ENCODE measurements at regions not wholly inside any gene's neighbourhood (a gene's known extent, or its start where the extent isn't known, plus 50 kb on each side); places are given as distances from the start of the nearest gene placed in this dataset.

DNA sequence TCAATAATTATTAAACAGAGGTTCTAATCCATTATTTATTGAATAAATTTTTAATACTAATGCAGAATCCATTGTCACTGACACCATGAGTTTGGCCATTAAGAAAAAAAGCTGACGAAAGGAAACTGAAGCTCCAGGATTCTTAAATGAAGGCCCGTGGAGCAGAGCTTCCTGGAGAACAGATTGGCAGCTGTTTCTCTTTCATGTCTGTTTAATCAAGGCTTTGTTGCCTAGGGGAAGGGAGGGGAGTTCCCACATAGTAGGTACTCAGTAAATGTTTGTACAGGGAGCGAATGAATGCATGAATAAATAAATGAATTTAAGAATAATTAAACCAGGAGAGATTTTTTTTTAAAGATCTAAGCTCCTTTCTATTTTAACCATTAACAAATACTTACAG lies 315.1 kb upstream of the KLHL29 start:
- Histone ChIP-seq H3K4me1 (ENCODE audit: control insufficient read depth in 1 of 2, insufficient read depth in 2 of 2, low read length in 2 of 2) (no peaks in the 10 kb centered on the region), H3K27ac (ENCODE audit: low read depth in 1 of 2, low read length in 2 of 2) (no peak overlapping the region), H3K4me3 (ENCODE audit: low read length in 2 of 2) (no peak overlapping the region), H3K36me3 (ENCODE audit: control insufficient read depth in 1 of 2, insufficient read depth in 2 of 2, low read length in 1 of 2) (no peaks in the 10 kb centered on the region), H3K9me3 (ENCODE audit: control insufficient read depth, low read length) (no peaks in the 10 kb centered on the region), H3K27me3 (ENCODE audit: control insufficient read depth in 1 of 2, insufficient read depth in 2 of 2, low read length in 1 of 2) (no peaks in the 10 kb centered on the region)
- ATAC-seq (ENCODE audit: low FRiP score), result no peak
- intact Hi-C loops (cut with DNase I), result no loop called here
- 40 to 44% methylated on average over 3 of the region's 3 CpGs for WGBS, 2 donors
- no peak for DNase-seq

DNA sequence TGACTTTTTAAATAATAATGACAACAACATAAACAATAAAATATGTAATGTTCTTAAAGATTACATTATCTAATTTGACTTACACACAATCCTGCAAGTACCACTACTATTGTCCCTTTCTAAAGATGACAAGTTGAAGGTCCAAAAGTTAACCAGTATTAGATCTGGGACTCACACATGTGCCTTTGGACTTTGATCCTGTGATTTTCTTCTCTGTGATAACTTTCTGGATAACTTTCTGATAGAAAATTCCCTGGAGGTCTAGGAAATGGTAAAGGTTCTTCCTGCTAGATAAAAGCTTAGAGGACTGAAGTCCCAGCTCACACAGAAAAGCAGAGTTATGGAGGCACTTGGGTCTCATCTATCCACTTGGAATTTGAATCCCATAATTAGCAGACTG lies 311.9 kb upstream of the KLHL29 start:
- Histone ChIP-seq H3K27ac (ENCODE audit: low read depth in 1 of 2, low read length in 2 of 2) (no peak overlapping the region), H3K36me3 (ENCODE audit: control insufficient read depth in 1 of 2, insufficient read depth in 2 of 2, low read length in 1 of 2) (no peaks in the 10 kb centered on the region), H3K27me3 (ENCODE audit: control insufficient read depth in 1 of 2, insufficient read depth in 2 of 2, low read length in 1 of 2) (no peaks in the 10 kb centered on the region), H3K9me3 (ENCODE audit: control insufficient read depth, low read length) (no peaks in the 10 kb centered on the region), H3K4me1 (ENCODE audit: control insufficient read depth in 1 of 2, insufficient read depth in 2 of 2, low read length in 2 of 2) (no peaks in the 10 kb centered on the region), H3K4me3 (ENCODE audit: low read length in 2 of 2) (no peak overlapping the region)
- ATAC-seq (ENCODE audit: low FRiP score), result no peak
- DNase-seq, result no peak
- intact Hi-C loops (cut with DNase I), result no loop called here

DNA sequence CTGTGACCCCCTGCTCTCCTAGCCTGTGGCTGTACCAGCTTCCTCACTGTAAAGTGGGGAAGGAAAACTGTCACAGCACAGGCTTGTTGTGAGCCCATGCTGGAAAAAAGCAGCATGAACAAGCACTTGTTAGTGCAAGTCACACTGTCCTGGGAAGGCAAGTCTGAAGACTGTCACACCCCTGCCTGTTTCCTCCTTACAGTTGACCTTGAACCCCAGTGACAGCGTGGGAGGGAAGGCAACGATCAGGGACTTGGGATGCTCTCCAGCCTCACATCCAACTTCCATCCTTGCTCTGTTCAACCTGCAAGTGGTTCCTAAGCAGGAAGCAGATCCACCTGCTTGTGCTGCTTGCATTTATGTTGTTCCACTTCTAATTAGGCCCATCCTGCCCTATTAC lies 311.3 kb upstream of the KLHL29 start:
- Histone ChIP-seq H3K27ac (ENCODE audit: low read depth in 1 of 2, low read length in 2 of 2) (no peak overlapping the region), H3K27me3 (ENCODE audit: control insufficient read depth in 1 of 2, insufficient read depth in 2 of 2, low read length in 1 of 2) (no peaks in the 10 kb centered on the region), H3K4me3 (ENCODE audit: low read length in 2 of 2) (no peak overlapping the region), H3K4me1 (ENCODE audit: control insufficient read depth in 1 of 2, insufficient read depth in 2 of 2, low read length in 2 of 2) (no peaks in the 10 kb centered on the region), H3K9me3 (ENCODE audit: control insufficient read depth, low read length) (no peaks in the 10 kb centered on the region), H3K36me3 (ENCODE audit: control insufficient read depth in 1 of 2, insufficient read depth in 2 of 2, low read length in 1 of 2) (no peaks in the 10 kb centered on the region)
- intact Hi-C loops (cut with DNase I), result no loop called here
- DNase-seq (no peak), ATAC-seq (ENCODE audit: low FRiP score) (no peak)
- 54 to 56% methylated on average over 2 of the region's 2 CpGs for WGBS, 2 donors

DNA sequence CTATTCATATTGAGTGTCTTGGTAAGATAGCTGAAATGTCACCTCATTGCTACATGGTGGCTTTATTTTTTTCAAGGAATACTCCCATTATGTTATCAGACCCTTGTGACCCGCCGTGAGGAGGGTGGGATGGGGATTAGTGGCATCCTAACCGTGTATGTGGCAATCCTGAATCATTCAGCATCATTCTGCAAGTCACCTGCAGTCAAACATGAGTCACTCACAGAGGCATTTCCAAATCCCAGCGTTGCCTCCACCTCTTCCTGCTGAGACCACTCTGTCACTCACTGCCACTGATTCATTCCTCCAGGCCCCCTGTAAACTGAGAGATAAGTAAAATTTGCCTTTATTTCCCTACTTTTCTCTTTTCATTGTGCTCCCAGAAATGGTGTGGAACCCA lies 307.4 kb upstream of the KLHL29 start:
- Histone ChIP-seq H3K27ac (ENCODE audit: low read depth in 1 of 2, low read length in 2 of 2) (no peak overlapping the region), H3K4me3 (ENCODE audit: low read length in 2 of 2) (no peak overlapping the region), H3K27me3 (ENCODE audit: control insufficient read depth in 1 of 2, insufficient read depth in 2 of 2, low read length in 1 of 2) (no peaks in the 10 kb centered on the region), H3K4me1 (ENCODE audit: control insufficient read depth in 1 of 2, insufficient read depth in 2 of 2, low read length in 2 of 2) (no peaks in the 10 kb centered on the region), H3K36me3 (ENCODE audit: control insufficient read depth in 1 of 2, insufficient read depth in 2 of 2, low read length in 1 of 2) (no peaks in the 10 kb centered on the region), H3K9me3 (ENCODE audit: control insufficient read depth, low read length) (no peaks in the 10 kb centered on the region)
- no peak for ATAC-seq (ENCODE audit: low FRiP score)
- intact Hi-C loops (cut with DNase I), result no loop called here
- 59 to 62% methylated on average over 4 of the region's 4 CpGs for WGBS, 2 donors
- DNase-seq, result no peak

DNA sequence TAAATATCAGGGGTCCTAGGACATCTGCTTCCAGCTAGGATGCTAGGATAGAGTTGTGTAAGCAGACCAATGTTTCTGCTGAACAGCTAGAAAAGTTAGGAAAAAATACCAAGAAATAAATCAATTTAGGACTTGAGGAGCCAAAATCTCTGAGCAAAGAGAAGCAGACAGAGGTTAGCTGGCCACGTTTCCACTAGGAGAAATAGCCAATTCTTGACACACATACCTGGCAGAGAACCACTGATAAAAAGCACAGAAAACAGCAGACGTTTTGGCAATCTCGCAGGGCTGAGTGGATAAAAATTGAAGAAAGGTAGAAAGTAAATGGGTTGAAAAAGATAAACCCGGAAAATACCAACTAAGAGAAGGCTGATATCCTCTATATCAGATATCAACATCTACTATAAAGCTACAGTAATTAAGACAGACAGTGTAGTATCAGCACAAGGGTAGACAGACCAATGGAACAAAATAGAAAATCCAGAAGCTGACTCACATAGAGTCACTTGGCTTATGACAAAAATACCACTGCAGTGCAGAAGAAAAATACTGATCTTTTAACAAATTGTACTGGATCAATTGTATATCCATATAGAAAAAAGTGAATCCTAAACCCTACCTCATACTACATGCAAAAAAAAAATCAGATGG lies 306.1 kb upstream of the KLHL29 start:
- no peak for DNase-seq
- intact Hi-C loops (cut with DNase I), result no loop called here
- H3K4me3 ChIP-seq (ENCODE audit: low read length in 2 of 2), result no peak overlapping the region
- H3K4me1 ChIP-seq (ENCODE audit: control insufficient read depth in 1 of 2, insufficient read depth in 2 of 2, low read length in 2 of 2), result no peaks in the 10 kb centered on the region
- no peak for ATAC-seq (ENCODE audit: low FRiP score)
- H3K9me3 ChIP-seq (ENCODE audit: control insufficient read depth, low read length), result no peaks in the 10 kb centered on the region
- H3K27ac ChIP-seq (ENCODE audit: low read depth in 1 of 2, low read length in 2 of 2), result no peak overlapping the region
- WGBS, 2 donors, result 42 to 45% methylated on average over 4 of the region's 4 CpGs
- no peaks in the 10 kb centered on the region for H3K27me3 ChIP-seq (ENCODE audit: control insufficient read depth in 1 of 2, insufficient read depth in 2 of 2, low read length in 1 of 2)
- no peaks in the 10 kb centered on the region for H3K36me3 ChIP-seq (ENCODE audit: control insufficient read depth in 1 of 2, insufficient read depth in 2 of 2, low read length in 1 of 2)

DNA sequence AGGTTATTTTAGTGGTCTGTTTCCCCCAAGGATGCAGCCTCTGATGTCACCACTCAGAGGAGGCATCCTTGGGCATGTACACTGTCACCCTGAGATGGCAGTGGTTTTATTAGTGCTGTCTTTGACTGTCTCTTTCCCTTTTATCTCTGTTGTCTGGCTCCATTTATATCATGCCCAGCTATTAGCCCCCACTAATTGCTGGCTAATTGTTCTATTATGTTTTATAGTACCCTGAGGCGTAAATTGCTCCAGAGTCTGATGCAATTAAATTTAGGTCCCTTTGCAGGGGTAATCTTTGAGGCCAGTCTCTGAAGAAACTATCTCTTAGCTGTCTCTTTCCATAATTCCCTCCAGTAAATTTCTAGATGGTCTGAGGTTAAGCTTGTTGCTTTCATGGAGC lies 301.0 kb upstream of the KLHL29 start:
- 75 to 76% methylated on average over 1 of the region's 1 CpG for WGBS, 2 donors
- H3K27me3 ChIP-seq (ENCODE audit: control insufficient read depth in 1 of 2, insufficient read depth in 2 of 2, low read length in 1 of 2), result no peaks in the 10 kb centered on the region
- DNase-seq (no peak), ATAC-seq (ENCODE audit: low FRiP score) (no peak)
- intact Hi-C loops (cut with DNase I), result no loop called here
- peaks cover 6% of the 10 kb centered on the region for H3K9me3 ChIP-seq (ENCODE audit: control insufficient read depth, low read length)
- no peak overlapping the region for H3K4me3 ChIP-seq (ENCODE audit: low read length in 2 of 2)
- no peaks in the 10 kb centered on the region for H3K4me1 ChIP-seq (ENCODE audit: control insufficient read depth in 1 of 2, insufficient read depth in 2 of 2, low read length in 2 of 2)
- H3K27ac ChIP-seq (ENCODE audit: low read depth in 1 of 2, low read length in 2 of 2), result no peak overlapping the region
- no peaks in the 10 kb centered on the region for H3K36me3 ChIP-seq (ENCODE audit: control insufficient read depth in 1 of 2, insufficient read depth in 2 of 2, low read length in 1 of 2)

DNA sequence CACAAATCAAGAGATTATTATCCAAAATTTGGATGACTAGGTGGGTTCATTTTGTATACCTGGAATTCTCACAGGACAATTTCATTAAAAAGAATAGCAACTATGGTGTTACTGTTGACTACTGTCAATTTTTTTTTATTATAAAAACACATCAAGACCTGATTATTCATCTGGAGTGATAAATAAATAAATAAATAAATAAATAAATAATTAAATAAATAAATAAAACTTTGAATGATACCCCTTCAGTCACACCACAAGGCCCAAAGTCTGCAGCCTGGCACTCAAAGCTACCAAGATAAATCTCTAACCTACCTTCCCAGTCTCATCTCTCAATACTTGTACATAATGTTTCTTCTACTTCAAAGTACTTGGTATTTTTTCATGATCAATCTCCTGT lies 294.0 kb upstream of the KLHL29 start:
- Histone ChIP-seq H3K4me3 (ENCODE audit: low read length in 2 of 2) (no peak overlapping the region), H3K27ac (ENCODE audit: low read depth in 1 of 2, low read length in 2 of 2) (no peak overlapping the region), H3K27me3 (ENCODE audit: control insufficient read depth in 1 of 2, insufficient read depth in 2 of 2, low read length in 1 of 2) (no peaks in the 10 kb centered on the region), H3K9me3 (ENCODE audit: control insufficient read depth, low read length) (peaks cover 6% of the 10 kb centered on the region), H3K36me3 (ENCODE audit: control insufficient read depth in 1 of 2, insufficient read depth in 2 of 2, low read length in 1 of 2) (no peaks in the 10 kb centered on the region), H3K4me1 (ENCODE audit: control insufficient read depth in 1 of 2, insufficient read depth in 2 of 2, low read length in 2 of 2) (no peaks in the 10 kb centered on the region)
- intact Hi-C loops (cut with DNase I), result no loop called here
- no peak for ATAC-seq (ENCODE audit: low FRiP score)
- DNase-seq, result no peak

DNA sequence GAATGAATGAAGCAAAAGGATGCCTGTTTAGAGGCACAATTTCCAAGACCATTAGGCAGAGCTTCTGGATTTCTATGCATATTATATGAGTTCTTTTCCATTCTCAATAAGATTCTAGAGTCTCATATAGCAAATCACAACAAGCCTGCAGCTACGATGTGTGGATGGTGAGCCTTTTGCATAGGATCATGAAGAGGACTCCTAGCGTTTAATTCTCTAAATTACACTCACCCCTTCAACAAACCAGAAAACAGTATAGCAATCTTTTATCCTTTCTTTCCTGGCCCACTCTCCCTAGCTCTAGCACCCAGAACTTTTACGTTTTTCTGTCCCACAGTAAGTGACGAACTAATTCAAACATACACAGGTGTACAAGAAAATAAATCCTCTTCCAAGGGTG lies 293.1 kb upstream of the KLHL29 start:
- Histone ChIP-seq H3K4me3 (ENCODE audit: low read length in 2 of 2) (no peak overlapping the region), H3K27me3 (ENCODE audit: control insufficient read depth in 1 of 2, insufficient read depth in 2 of 2, low read length in 1 of 2) (no peaks in the 10 kb centered on the region), H3K9me3 (ENCODE audit: control insufficient read depth, low read length) (peaks cover 6% of the 10 kb centered on the region), H3K27ac (ENCODE audit: low read depth in 1 of 2, low read length in 2 of 2) (no peak overlapping the region), H3K36me3 (ENCODE audit: control insufficient read depth in 1 of 2, insufficient read depth in 2 of 2, low read length in 1 of 2) (no peaks in the 10 kb centered on the region), H3K4me1 (ENCODE audit: control insufficient read depth in 1 of 2, insufficient read depth in 2 of 2, low read length in 2 of 2) (no peaks in the 10 kb centered on the region)
- no peak for DNase-seq
- ATAC-seq (ENCODE audit: low FRiP score), result no peak
- intact Hi-C loops (cut with DNase I), result no loop called here
- 76 to 77% methylated on average over 4 of the region's 4 CpGs for WGBS, 2 donors

DNA sequence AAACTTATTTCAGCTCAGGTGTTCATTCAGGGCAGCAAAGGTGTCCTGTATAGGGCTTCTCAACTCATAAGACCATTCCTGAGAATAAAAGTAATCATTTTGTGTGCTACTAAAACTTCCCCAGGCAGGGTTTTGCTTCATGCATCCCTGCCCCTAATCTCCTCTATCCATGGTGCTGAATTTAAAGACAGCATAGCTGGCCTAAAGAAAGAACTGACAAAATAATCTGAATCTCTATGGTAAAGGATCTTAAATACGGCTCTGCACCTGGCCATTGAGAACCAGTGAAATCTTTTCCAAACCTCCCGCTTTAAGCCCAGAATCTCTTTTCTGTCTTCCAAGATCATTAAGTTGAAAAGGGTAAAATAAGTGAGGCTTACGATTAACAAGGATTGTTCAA lies 292.1 kb upstream of the KLHL29 start:
- intact Hi-C loops (cut with DNase I), result no loop called here
- Histone ChIP-seq H3K9me3 (ENCODE audit: control insufficient read depth, low read length) (peaks cover 1% of the 10 kb centered on the region), H3K4me3 (ENCODE audit: low read length in 2 of 2) (no peak overlapping the region), H3K27ac (ENCODE audit: low read depth in 1 of 2, low read length in 2 of 2) (no peak overlapping the region), H3K4me1 (ENCODE audit: control insufficient read depth in 1 of 2, insufficient read depth in 2 of 2, low read length in 2 of 2) (no peaks in the 10 kb centered on the region), H3K27me3 (ENCODE audit: control insufficient read depth in 1 of 2, insufficient read depth in 2 of 2, low read length in 1 of 2) (no peaks in the 10 kb centered on the region), H3K36me3 (ENCODE audit: control insufficient read depth in 1 of 2, insufficient read depth in 2 of 2, low read length in 1 of 2) (no peaks in the 10 kb centered on the region)
- DNase-seq, result no peak
- 49 to 50% methylated on average over 3 of the region's 3 CpGs for WGBS, 2 donors
- ATAC-seq (ENCODE audit: low FRiP score), result no peak

Measured in aorta (tissue), 5 donors.